ENCODE measurements at regions not wholly inside any gene's neighbourhood (a gene's known extent, or its start where the extent isn't known, plus 50 kb on each side); places are given as distances from the start of the nearest gene placed in this dataset.

DNA sequence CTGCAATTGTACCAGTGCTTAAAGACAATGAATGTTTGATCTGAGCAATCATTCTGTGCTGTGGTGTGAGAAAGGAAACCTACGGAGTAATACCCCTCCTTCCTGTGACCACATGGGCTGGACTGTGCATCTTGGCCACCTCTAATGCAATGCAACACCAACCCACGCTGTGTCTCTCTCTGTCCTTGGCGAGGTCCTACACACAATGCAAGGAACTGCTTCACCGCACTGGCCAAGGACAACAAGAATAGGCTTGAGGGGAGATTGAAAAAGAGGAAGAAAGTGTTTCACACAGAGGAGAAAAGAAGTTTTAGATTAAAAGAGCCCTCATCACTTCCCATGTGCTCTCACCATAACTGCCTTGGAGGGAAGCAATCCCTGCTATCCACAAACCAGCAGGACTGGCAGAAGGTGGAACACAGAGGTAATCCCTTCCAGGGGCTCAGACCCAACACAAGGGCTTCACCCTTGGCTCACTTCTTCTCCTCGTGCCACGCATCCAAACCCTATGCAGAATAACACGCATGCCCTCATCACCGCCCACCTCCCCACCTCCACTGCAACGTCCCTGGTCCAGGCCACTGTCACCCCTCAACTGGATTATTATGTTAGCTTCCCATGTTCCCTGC is 112.5 kb upstream of the ERG start:
- Histone ChIP-seq H3K36me3 (replicated peaks in 1 of 2; ENCODE audit: control insufficient read depth in 1 of 2, insufficient read depth in 2 of 2, low read length in 2 of 2) (no peaks in the 10 kb centered on the region), H3K4me2 (ENCODE audit: low read depth, low read length) (no peak overlapping the region), H3K9me3 (ENCODE audit: low read length) (no peaks in the 10 kb centered on the region), H3K4me3 (replicated peaks in 1 of 3; ENCODE audit: insufficient read depth in 1 of 3, low read depth in 2 of 3, low read length in 3 of 3) (no peak overlapping the region), H3K9ac (ENCODE audit: insufficient read depth, low read depth, low read length) (no peak overlapping the region), H3K4me1 (ENCODE audit: insufficient read depth, low read length) (no peaks in the 10 kb centered on the region), H2AFZ (ENCODE audit: low read length) (no peak overlapping the region), H3K27ac (ENCODE audit: extremely low read length, insufficient read depth, low read length) (no peak overlapping the region), H3K27me3 (ENCODE audit: control insufficient read depth in 1 of 2, insufficient read depth in 2 of 2, low read length in 2 of 2) (peaks cover 0 to 19% of the 10 kb centered on the region in 2 experiments; a peak in 2 of 5 replicates), H3K79me2 (ENCODE audit: insufficient read depth, low read length) (no peaks in the 10 kb centered on the region), H4K20me1 (ENCODE audit: insufficient read depth, low read length) (no peaks in the 10 kb centered on the region)
- no peak for ATAC-seq
- in situ Hi-C loops (cut with HindIII; ENCODE audit: extremely low pct_ligation_motif_present, low pct_unique_long_range_greater_than_20kb) = no loop called here
- 56% methylated on average over 9 of the region's 9 CpGs for WGBS (ENCODE audit: low lambda C conversion rate)
- TF ChIP-seq SMYD3 (CRISPR knock-in tag; IDR thresholded peaks at IDR 0.05) (no peak), TCF7L2 (IDR thresholded peaks at IDR 0.05; ENCODE audit: low read depth, low read length) (no peak), ZNF501 (CRISPR knock-in tag; IDR thresholded peaks at IDR 0.05) (no peak), ETS1 (CRISPR knock-in tag; IDR thresholded peaks at IDR 0.05) (no peak), KDM5A (IDR thresholded peaks at IDR 0.05; ENCODE audit: borderline replicate concordance, low read length) (no peak), ZNF335 (CRISPR knock-in tag; IDR thresholded peaks at IDR 0.05) (no peak), HNF4G (IDR thresholded peaks at IDR 0.05; ENCODE audit: borderline replicate concordance, low read depth, low read length) (no peak), HNF4G (CRISPR knock-in tag; IDR thresholded peaks at IDR 0.05; ENCODE audit: borderline replicate concordance, low read depth) (no peak), BORCS8-MEF2B (CRISPR knock-in tag; IDR thresholded peaks at IDR 0.05) (no peak), ZFAT (CRISPR knock-in tag; conservative IDR thresholded peaks at IDR 0.05) (no peak), FOXK2 (IDR thresholded peaks at IDR 0.05) (no peak), MATR3 (CRISPR knock-in tag; IDR thresholded peaks at IDR 0.05) (no peak), PCBP2 (optimal IDR thresholded peaks at IDR 0.05; ENCODE audit: low read depth, low read length, poor library complexity, severe bottlenecking) (no peak), ZNF839 (CRISPR knock-in tag; IDR thresholded peaks at IDR 0.05; ENCODE audit: borderline replicate concordance) (no peak), ZNF496 (CRISPR knock-in tag; IDR thresholded peaks at IDR 0.05; ENCODE audit: insufficient replicate concordance) (no peak), ZNF256 (CRISPR knock-in tag; conservative IDR thresholded peaks at IDR 0.05) (no peak), HDAC2 (CRISPR knock-in tag; IDR thresholded peaks at IDR 0.05) (no peak), NFIC (IDR thresholded peaks at IDR 0.05; ENCODE audit: low read length) (no peak), ZNF589 (CRISPR knock-in tag; conservative IDR thresholded peaks at IDR 0.05) (no peak)
- intact Hi-C loops (cut with micrococcal nuclease; ENCODE audit: unreplicated experiment) = no loop called here
- BruUV-seq (replicated peaks) = no TSS peak
- FAIRE-seq = no peak
- ChIA-PET CTCF (ENCODE audit: low intra/inter-chr PET ratio, low total read pairs) (no interaction called here), POLR2A (no interaction called here)
- no peak for DNase-seq (ENCODE audit: low spot score)
